KMS-11 (cell line): ENCODE measurements at regions not wholly inside any gene's neighbourhood (a gene's known extent, or its start where the extent isn't known, plus 50 kb on each side); places are given as distances from the start of the nearest gene placed in this dataset.
"Not testable (repeated sequence)": the region's sequence is repeated elsewhere in the genome, so short reads cannot be mapped to it uniquely, and the experiment has no call there.

ENCODE experiments used
- H2AFZ ChIP-seq: fragments of 200-600 bp; sonication (generic); 2 replicates; pipeline ENCODE4 v1.6.1; 2016; ENCODE audit warnings: antibody characterized with exemption, mixed run types, low read depth
- H3K27ac ChIP-seq: fragments of 200-600 bp; sonication (generic); 2 replicates; pipeline ENCODE4 v1.6.1; 2016; ENCODE audit warnings: mild to moderate bottlenecking, mixed run types
- H3K27me3 ChIP-seq: fragments of 200-600 bp; sonication (generic); 2 replicates; pipeline ENCODE4 v1.6.1; 2017; ENCODE audit warnings: mild to moderate bottlenecking, low read depth, mixed run types, moderate library complexity; ENCODE audit not compliant: insufficient read depth
- H3K36me3 ChIP-seq: fragments of 200-600 bp; sonication (generic); 2 replicates; pipeline ENCODE4 v1.6.1; 2017; ENCODE audit warnings: mild to moderate bottlenecking, mixed run types; ENCODE audit not compliant: insufficient read depth
- H3K4me1 ChIP-seq: fragments of 200-600 bp; sonication (generic); 2 replicates; pipeline ENCODE4 v1.6.1; 2016; ENCODE audit warnings: mild to moderate bottlenecking, low read depth, mixed run types; ENCODE audit not compliant: poor library complexity, severe bottlenecking
- H3K4me2 ChIP-seq: fragments of 200-600 bp; sonication (generic); 2 replicates; pipeline ENCODE4 v1.7.0; 2016; ENCODE audit warnings: mild to moderate bottlenecking, mixed run types
- H3K4me3 ChIP-seq: fragments of 200-600 bp; sonication (generic); IDR thresholded peaks from 2 replicates; pipeline ENCODE4 v1.6.1; 2017; ENCODE audit warnings: low read depth, low read length, mixed read lengths; ENCODE audit not compliant: insufficient read depth
- H3K79me2 ChIP-seq: fragments of 200-600 bp; sonication (generic); 2 replicates; pipeline ENCODE4 v1.6.1; 2016; ENCODE audit warnings: low read depth, mixed run types; ENCODE audit not compliant: insufficient read depth
- H3K9ac ChIP-seq: fragments of 200-600 bp; sonication (generic); 2 replicates; pipeline ENCODE4 v1.6.1; 2016; ENCODE audit warnings: mild to moderate bottlenecking, mixed run types
- H4K20me1 ChIP-seq: fragments of 200-600 bp; sonication (generic); 2 replicates; pipeline ENCODE4 v1.6.1; 2016; ENCODE audit warnings: mild to moderate bottlenecking, mixed run types; ENCODE audit not compliant: insufficient read depth
- TF ChIP-seq, protein P1 (sequence below): fragments of 200-600 bp; sonication (generic); conservative IDR thresholded peaks from 2 replicates; pipeline ENCODE4 v1.6.1; 2017; ENCODE audit warnings: low read depth, mild to moderate bottlenecking, antibody characterized with exemption, low read length, moderate library complexity, mixed read lengths

- Histone ChIP-seq H3K9ac (no peak overlapping the region), H3K4me3 (no peak overlapping the region), H3K27ac (no peak overlapping the region), H3K4me1 (no peaks in the 10 kb centered on the region), H3K36me3 (no peaks in the 10 kb centered on the region), H3K79me2 (no peaks in the 10 kb centered on the region), H4K20me1 (no peaks in the 10 kb centered on the region), H3K27me3 (no peaks in the 10 kb centered on the region), H2AFZ (no peak overlapping the region), H3K4me2 (no peak overlapping the region)
- TF ChIP-seq, protein P1, sequence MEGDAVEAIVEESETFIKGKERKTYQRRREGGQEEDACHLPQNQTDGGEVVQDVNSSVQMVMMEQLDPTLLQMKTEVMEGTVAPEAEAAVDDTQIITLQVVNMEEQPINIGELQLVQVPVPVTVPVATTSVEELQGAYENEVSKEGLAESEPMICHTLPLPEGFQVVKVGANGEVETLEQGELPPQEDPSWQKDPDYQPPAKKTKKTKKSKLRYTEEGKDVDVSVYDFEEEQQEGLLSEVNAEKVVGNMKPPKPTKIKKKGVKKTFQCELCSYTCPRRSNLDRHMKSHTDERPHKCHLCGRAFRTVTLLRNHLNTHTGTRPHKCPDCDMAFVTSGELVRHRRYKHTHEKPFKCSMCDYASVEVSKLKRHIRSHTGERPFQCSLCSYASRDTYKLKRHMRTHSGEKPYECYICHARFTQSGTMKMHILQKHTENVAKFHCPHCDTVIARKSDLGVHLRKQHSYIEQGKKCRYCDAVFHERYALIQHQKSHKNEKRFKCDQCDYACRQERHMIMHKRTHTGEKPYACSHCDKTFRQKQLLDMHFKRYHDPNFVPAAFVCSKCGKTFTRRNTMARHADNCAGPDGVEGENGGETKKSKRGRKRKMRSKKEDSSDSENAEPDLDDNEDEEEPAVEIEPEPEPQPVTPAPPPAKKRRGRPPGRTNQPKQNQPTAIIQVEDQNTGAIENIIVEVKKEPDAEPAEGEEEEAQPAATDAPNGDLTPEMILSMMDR, result no peak
Measured at GRCh38 chr2:121837591-121837990, 82.1 kb downstream of the TSN start.

DNA sequence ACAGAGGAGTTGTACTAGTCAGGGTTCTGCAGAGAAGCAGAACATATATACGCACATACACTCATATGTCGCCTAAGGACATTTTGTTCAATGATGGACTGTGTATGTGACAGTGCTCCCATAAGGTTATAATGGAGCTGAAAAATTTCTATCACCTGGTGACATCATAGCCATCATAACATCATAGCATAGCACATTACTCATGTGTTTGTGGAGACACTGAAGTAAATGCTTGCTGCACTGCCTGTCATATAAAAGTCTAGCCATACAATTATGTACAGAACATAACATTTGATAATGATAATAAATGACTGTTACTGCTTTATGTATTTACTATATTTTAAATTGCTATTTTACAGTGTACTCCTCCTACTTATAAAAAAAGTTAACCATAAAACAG is 83.1 kb downstream of the TSN start:
- TF ChIP-seq, protein P1, result no peak

GRCh38 chr2:121839584-121839983 is 84.1 kb downstream of the TSN start:
- Histone ChIP-seq H3K9ac (no peak overlapping the region), H3K4me2 (no peak overlapping the region), H3K79me2 (no peaks in the 10 kb centered on the region), H2AFZ (no peak overlapping the region), H3K27me3 (no peaks in the 10 kb centered on the region), H3K4me3 (no peak overlapping the region), H4K20me1 (no peaks in the 10 kb centered on the region), H3K36me3 (no peaks in the 10 kb centered on the region), H3K27ac (no peak overlapping the region), H3K4me1 (no peaks in the 10 kb centered on the region)
- TF ChIP-seq, protein P1, result no peak

More for the DNA sequence above, 83.1 kb downstream of the TSN start:
- H3K27me3 ChIP-seq, result no peaks in the 10 kb centered on the region
- H3K9ac ChIP-seq, result no peak overlapping the region
- H4K20me1 ChIP-seq, result no peaks in the 10 kb centered on the region
- H3K79me2 ChIP-seq, result no peaks in the 10 kb centered on the region
- no peak overlapping the region for H3K4me3 ChIP-seq
- H3K36me3 ChIP-seq, result no peaks in the 10 kb centered on the region
- no peaks in the 10 kb centered on the region for H3K4me1 ChIP-seq
- no peak overlapping the region for H2AFZ ChIP-seq
- H3K4me2 ChIP-seq, result no peak overlapping the region
- H3K27ac ChIP-seq, result no peak overlapping the region

- no peak overlapping the region for H3K4me2 ChIP-seq
- TF ChIP-seq, protein P1, result no peak
- H3K4me3 ChIP-seq, result no peak overlapping the region
- H3K9ac ChIP-seq, result no peak overlapping the region
- no peaks in the 10 kb centered on the region for H3K4me1 ChIP-seq
- H3K79me2 ChIP-seq, result no peaks in the 10 kb centered on the region
- H3K27me3 ChIP-seq, result no peaks in the 10 kb centered on the region
- no peak overlapping the region for H3K27ac ChIP-seq
- H2AFZ ChIP-seq, result no peak overlapping the region
- no peaks in the 10 kb centered on the region for H3K36me3 ChIP-seq
- no peaks in the 10 kb centered on the region for H4K20me1 ChIP-seq
Measured at GRCh38 chr2:121849236-121849635, 93.8 kb downstream of the TSN start.

- H3K9ac ChIP-seq, H2AFZ ChIP-seq, H3K4me1 ChIP-seq, H3K79me2 ChIP-seq, H4K20me1 ChIP-seq, H3K4me2 ChIP-seq, H3K27me3 ChIP-seq, H3K4me3 ChIP-seq, H3K36me3 ChIP-seq, H3K27ac ChIP-seq: not testable (repeated sequence)
Measured at GRCh38 chr2:121853149-121853548, 97.7 kb downstream of the TSN start.
